ENCODE measurements at regions not wholly inside any gene's neighbourhood (a gene's known extent, or its start where the extent isn't known, plus 50 kb on each side); places are given as distances from the start of the nearest gene placed in this dataset.

GRCh38 chr11:42054351-42054900 is 595.0 kb upstream of the LRRC4C start:
- TF ChIP-seq CTCF (IDR thresholded peaks at IDR 0.05) (no peak), POLR2AphosphoS5 (IDR thresholded peaks at IDR 0.05; ENCODE audit: low read depth, low read length) (no peak), SIN3A (IDR thresholded peaks at IDR 0.05; ENCODE audit: borderline replicate concordance, insufficient read depth, low read depth, low read length) (no peak), REST (IDR thresholded peaks at IDR 0.05; ENCODE audit: insufficient read depth in 1 of 2, low read depth in 2 of 2, low read length in 1 of 2) (no peak)

All from Panc1 (cell line).